ENCODE measurements at regions not wholly inside any gene's neighbourhood (a gene's known extent, or its start where the extent isn't known, plus 50 kb on each side); places are given as distances from the start of the nearest gene placed in this dataset.

- TF ChIP-seq CTCF (IDR thresholded peaks at IDR 0.05; ENCODE audit: control extremely low read depth in 1 of 3, insufficient read depth in 1 of 3, low read depth in 1 of 3, low read length in 3 of 3) = no peak
- no peak for TF ChIP-seq E2F6 (IDR thresholded peaks at IDR 0.05)
- no peak for TF ChIP-seq CBX8 (IDR thresholded peaks at IDR 0.05; ENCODE audit: borderline replicate concordance, low read depth, low read length)
- TF ChIP-seq RAD21 (IDR thresholded peaks at IDR 0.05 in 1 of 2, conservative IDR thresholded peaks at IDR 0.05 in 1 of 2; ENCODE audit: low read depth in 2 of 2, low read length in 2 of 2) = no peak
- no peak for TF ChIP-seq EGR1 (IDR thresholded peaks at IDR 0.05; ENCODE audit: borderline replicate concordance, low read depth, low read length)
- TF ChIP-seq EZH2 (IDR thresholded peaks at IDR 0.05; ENCODE audit: low read depth, low read length, severe bottlenecking) = no peak
These were observed 605.8 kb upstream of the COX7C start for GRCh38 chr5:86011937-86012336.

Data from H1 (cell line).